ENCODE measurements at regions not wholly inside any gene's neighbourhood (a gene's known extent, or its start where the extent isn't known, plus 50 kb on each side); places are given as distances from the start of the nearest gene placed in this dataset.

- TF ChIP-seq CTCF (IDR thresholded peaks at IDR 0.05) (no peak), POLR2A (IDR thresholded peaks at IDR 0.05) (no peak)
Observed at GRCh38 chr2:137881711-137882110, 82.6 kb upstream of the HNMT start.

Data from right lobe of liver (tissue), 4 donors.